ENCODE measurements at regions not wholly inside any gene's neighbourhood (a gene's known extent, or its start where the extent isn't known, plus 50 kb on each side); places are given as distances from the start of the nearest gene placed in this dataset.
"Not testable (repeated sequence)": the region's sequence is repeated elsewhere in the genome, so short reads cannot be mapped to it uniquely, and the experiment has no call there.

- TF ChIP-seq CTCF (IDR thresholded peaks at IDR 0.05; ENCODE audit: control extremely low read depth, extremely low read depth): no peak
- H3K4me3 ChIP-seq: no peak overlapping the region
- H3K9ac ChIP-seq (ENCODE audit: insufficient read depth in 1 of 2, low read length in 2 of 2): no peak overlapping the region
- H3K9me3 ChIP-seq (ENCODE audit: control insufficient read depth in 4 of 4, insufficient read depth in 3 of 4, low read length in 3 of 4): peaks cover 0 to 1% (median 0%) of the 10 kb centered on the region in 4 donors
- no peaks in the 10 kb centered on the region for H3K27me3 ChIP-seq (ENCODE audit: control insufficient read depth in 3 of 3, insufficient read depth in 3 of 3, low read length in 2 of 3)
- H3K36me3 ChIP-seq (ENCODE audit: control insufficient read depth in 4 of 4, insufficient read depth in 4 of 4, low read length in 4 of 4): no peaks in the 10 kb centered on the region
- H3K27ac ChIP-seq (ENCODE audit: low read depth in 1 of 2, low read length in 1 of 2): no peak overlapping the region
- DNase-seq (no peak), ATAC-seq (ENCODE audit: insufficient read depth, low FRiP score) (no peak)
- no peaks in the 10 kb centered on the region for H3K4me1 ChIP-seq (ENCODE audit: control insufficient read depth in 5 of 5, insufficient read depth in 5 of 5, low read length in 5 of 5)
- 77 to 93% methylated on average over 3 of the region's 3 CpGs for WGBS, 2 donors
These were observed 706.8 kb upstream of the ANO3 start for GRCh38 chr11:25625094-25625493.

- no peak for TF ChIP-seq CTCF (IDR thresholded peaks at IDR 0.05; ENCODE audit: control extremely low read depth, extremely low read depth)
- no peaks in the 10 kb centered on the region for H3K4me1 ChIP-seq (ENCODE audit: control insufficient read depth in 5 of 5, insufficient read depth in 5 of 5, low read length in 5 of 5)
- no peak overlapping the region for H3K27ac ChIP-seq (ENCODE audit: low read depth in 1 of 2, low read length in 1 of 2)
- peaks cover 0 to 1% (median 0%) of the 10 kb centered on the region in 4 donors for H3K9me3 ChIP-seq (ENCODE audit: control insufficient read depth in 4 of 4, insufficient read depth in 3 of 4, low read length in 3 of 4)
- H3K9ac ChIP-seq (ENCODE audit: insufficient read depth in 1 of 2, low read length in 2 of 2): no peak overlapping the region
- ATAC-seq (ENCODE audit: insufficient read depth, low FRiP score) (no peak), DNase-seq (no peak)
- H3K36me3 ChIP-seq (ENCODE audit: control insufficient read depth in 4 of 4, insufficient read depth in 4 of 4, low read length in 4 of 4): no peaks in the 10 kb centered on the region
- 89 to 91% methylated on average over 5 of the region's 5 CpGs for WGBS, 2 donors
- H3K27me3 ChIP-seq (ENCODE audit: control insufficient read depth in 3 of 3, insufficient read depth in 3 of 3, low read length in 2 of 3): no peaks in the 10 kb centered on the region
- H3K4me3 ChIP-seq: no peak overlapping the region
These were observed 703.9 kb upstream of the ANO3 start for GRCh38 chr11:25628030-25628429.

GRCh38 chr11:25633230-25633629 is 698.7 kb upstream of the ANO3 start:
- WGBS, 2 donors: 63 to 74% methylated on average over 1 of the region's 1 CpG
- H3K27me3 ChIP-seq (ENCODE audit: control insufficient read depth in 3 of 3, insufficient read depth in 3 of 3, low read length in 2 of 3): no peaks in the 10 kb centered on the region
- no peak overlapping the region for H3K27ac ChIP-seq (ENCODE audit: low read depth in 1 of 2, low read length in 1 of 2)
- DNase-seq (no peak), ATAC-seq (ENCODE audit: insufficient read depth, low FRiP score) (no peak)
- no peak overlapping the region for H3K9ac ChIP-seq (ENCODE audit: insufficient read depth in 1 of 2, low read length in 2 of 2)
- H3K4me3 ChIP-seq: no peak overlapping the region
- no peak for TF ChIP-seq CTCF (IDR thresholded peaks at IDR 0.05; ENCODE audit: control extremely low read depth, extremely low read depth)
- H3K4me1 ChIP-seq (ENCODE audit: control insufficient read depth in 5 of 5, insufficient read depth in 5 of 5, low read length in 5 of 5): no peaks in the 10 kb centered on the region
- H3K9me3 ChIP-seq (ENCODE audit: control insufficient read depth in 4 of 4, insufficient read depth in 3 of 4, low read length in 3 of 4): peaks cover 0 to 2% (median 0%) of the 10 kb centered on the region in 4 donors
- no peaks in the 10 kb centered on the region for H3K36me3 ChIP-seq (ENCODE audit: control insufficient read depth in 4 of 4, insufficient read depth in 4 of 4, low read length in 4 of 4)

- H3K27me3 ChIP-seq (ENCODE audit: control insufficient read depth in 3 of 3, insufficient read depth in 3 of 3, low read length in 2 of 3); H3K36me3 ChIP-seq (ENCODE audit: control insufficient read depth in 4 of 4, insufficient read depth in 4 of 4, low read length in 4 of 4); H3K9ac ChIP-seq (ENCODE audit: insufficient read depth in 1 of 2, low read length in 2 of 2); H3K4me3 ChIP-seq; H3K9me3 ChIP-seq (ENCODE audit: control insufficient read depth in 4 of 4, insufficient read depth in 3 of 4, low read length in 3 of 4); H3K4me1 ChIP-seq (ENCODE audit: control insufficient read depth in 5 of 5, insufficient read depth in 5 of 5, low read length in 5 of 5); ATAC-seq (ENCODE audit: insufficient read depth, low FRiP score); DNase-seq; H3K27ac ChIP-seq (ENCODE audit: low read depth in 1 of 2, low read length in 1 of 2): not testable (repeated sequence)
- 83 to 85% methylated on average over 12 of the region's 12 CpGs for WGBS, 2 donors
These were observed 682.7 kb upstream of the ANO3 start for GRCh38 chr11:25649220-25649619.
